ENCODE measurements at regions not wholly inside any gene's neighbourhood (a gene's known extent, or its start where the extent isn't known, plus 50 kb on each side); places are given as distances from the start of the nearest gene placed in this dataset.

GRCh38 chr12:80045594-80045993, 53.7 kb upstream of the OTOGL start:
- no peak for DNase-seq (ENCODE audit: low spot score in 2 of 2)
- Histone ChIP-seq H3K27ac (no peak overlapping the region), H3K4me1 (peaks cover 0 to 8% (median 0%) of the 10 kb centered on the region in 4 donors), H3K9me3 (no peaks in the 10 kb centered on the region), H3K27me3 (no peaks in the 10 kb centered on the region), H3K36me3 (no peaks in the 10 kb centered on the region), H3K4me3 (no peak overlapping the region)
- no peak for TF ChIP-seq POLR2A (IDR thresholded peaks at IDR 0.05)
- no peak for TF ChIP-seq CTCF (IDR thresholded peaks at IDR 0.05)
- WGBS, 2 donors: 88 to 90% methylated on average over 3 of the region's 3 CpGs

GRCh38 chr12:80044694-80045046, 54.7 kb upstream of the OTOGL start:
- DNase-seq (ENCODE audit: low spot score in 2 of 2): no peak
- Histone ChIP-seq H3K4me3 (no peak overlapping the region), H3K27me3 (no peaks in the 10 kb centered on the region), H3K9me3 (no peaks in the 10 kb centered on the region), H3K4me1 (peaks cover 0 to 8% (median 0%) of the 10 kb centered on the region in 4 donors), H3K27ac (peak overlapping the region in 1 of 4 donors; percentile 69), H3K36me3 (no peaks in the 10 kb centered on the region)
- TF ChIP-seq CTCF (IDR thresholded peaks at IDR 0.05) (no peak), EP300 (IDR thresholded peaks at IDR 0.05) (no peak), POLR2A (IDR thresholded peaks at IDR 0.05) (no peak)
- 52 to 63% methylated on average over 1 of the region's 1 CpG for WGBS, 2 donors

- Histone ChIP-seq H3K36me3 (no peaks in the 10 kb centered on the region), H3K27me3 (no peaks in the 10 kb centered on the region), H3K9me3 (no peaks in the 10 kb centered on the region), H3K27ac (no peak overlapping the region), H3K4me3 (no peak overlapping the region), H3K4me1 (peaks cover 0 to 8% (median 0%) of the 10 kb centered on the region in 4 donors)
- no peak for TF ChIP-seq POLR2A (IDR thresholded peaks at IDR 0.05)
- no peak for TF ChIP-seq CTCF (IDR thresholded peaks at IDR 0.05)
- no peak for TF ChIP-seq EP300 (IDR thresholded peaks at IDR 0.05)
- no peak for DNase-seq (ENCODE audit: low spot score in 2 of 2)
- 45 to 53% methylated on average over 4 of the region's 4 CpGs for WGBS, 2 donors
Measured at GRCh38 chr12:80041692-80042091, 57.6 kb upstream of the OTOGL start.

- Histone ChIP-seq H3K4me1 (peaks cover 0 to 8% (median 0%) of the 10 kb centered on the region in 4 donors), H3K36me3 (no peaks in the 10 kb centered on the region), H3K4me3 (no peak overlapping the region), H3K27me3 (no peaks in the 10 kb centered on the region), H3K9me3 (no peaks in the 10 kb centered on the region), H3K27ac (peak overlapping the region in 1 of 4 donors; percentile 23)
- DNase-seq (ENCODE audit: low spot score in 2 of 2): no peak
- WGBS, 2 donors: 81 to 87% methylated on average over 2 of the region's 2 CpGs
- TF ChIP-seq POLR2A (IDR thresholded peaks at IDR 0.05) (no peak), CTCF (IDR thresholded peaks at IDR 0.05) (no peak), EP300 (IDR thresholded peaks at IDR 0.05) (no peak)
Measured at GRCh38 chr12:80041071-80041470, 58.3 kb upstream of the OTOGL start.

- Histone ChIP-seq H3K27me3 (no peaks in the 10 kb centered on the region), H3K4me1 (peaks cover 0 to 8% (median 0%) of the 10 kb centered on the region in 4 donors), H3K9me3 (no peaks in the 10 kb centered on the region), H3K27ac (peak overlapping the region in 1 of 4 donors; percentile 18), H3K4me3 (no peak overlapping the region), H3K36me3 (no peaks in the 10 kb centered on the region)
- TF ChIP-seq EP300 (IDR thresholded peaks at IDR 0.05): no peak
- no peak for TF ChIP-seq POLR2A (IDR thresholded peaks at IDR 0.05)
- TF ChIP-seq CTCF (IDR thresholded peaks at IDR 0.05): no peak
- WGBS, 2 donors: 71 to 87% methylated on average over 8 of the region's 8 CpGs
- no peak for DNase-seq (ENCODE audit: low spot score in 2 of 2)
Measured at GRCh38 chr12:80040075-80040738, 59.1 kb upstream of the OTOGL start.

Data from tibial nerve (tissue), 4 donors.